Liver (tissue), 8 donors: ENCODE measurements at regions not wholly inside any gene's neighbourhood (a gene's known extent, or its start where the extent isn't known, plus 50 kb on each side); places are given as distances from the start of the nearest gene placed in this dataset.

Source experiments
- DNase-seq: peaks from one replicate; pipeline ENCODE4 v3.0.0-alpha.2; 2017; ENCODE audit warnings: low spot score
- H3K27ac ChIP-seq, 2 donors: one replicate each; pipeline ENCODE4 v1.7.0; 2013; ENCODE audit warnings: inconsistent platforms in 2 of 2, low read length in 2 of 2, control low read depth in 1 of 2, low read depth in 1 of 2, mild to moderate bottlenecking in 1 of 2
- H3K27me3 ChIP-seq, 4 donors: one replicate each; pipeline versions ENCODE4 v1.6.1 to v1.7.0; 2013; ENCODE audit warnings: low read length in 3 of 4, inconsistent platforms in 1 of 4, mild to moderate bottlenecking in 1 of 4, moderate library complexity in 1 of 4; ENCODE audit not compliant: control insufficient read depth in 4 of 4, insufficient read depth in 4 of 4
- H3K36me3 ChIP-seq, 4 donors: one replicate each; pipeline versions ENCODE4 v1.6.1 to v1.7.0; 2013; ENCODE audit warnings: low read length in 3 of 4, mild to moderate bottlenecking in 3 of 4, low read depth in 1 of 4, moderate library complexity in 1 of 4; ENCODE audit not compliant: control insufficient read depth in 4 of 4, insufficient read depth in 3 of 4
- H3K4me1 ChIP-seq, 4 donors: one replicate each; pipeline versions ENCODE4 v1.6.1 to v1.7.0; 2013; ENCODE audit warnings: low read length in 3 of 4, mild to moderate bottlenecking in 3 of 4, moderate library complexity in 1 of 4; ENCODE audit not compliant: control insufficient read depth in 4 of 4, insufficient read depth in 4 of 4
- H3K4me3 ChIP-seq, 3 donors: one replicate each; pipeline versions ENCODE4 v1.6.1 to v1.7.0; 2013; ENCODE audit warnings: low read length in 3 of 3, control low read depth in 1 of 3, low read depth in 1 of 3, mild to moderate bottlenecking in 1 of 3
- H3K9ac ChIP-seq, 2 donors: one replicate each; pipeline ENCODE4 v1.7.0; 2013; ENCODE audit warnings: low read length in 2 of 2, mild to moderate bottlenecking in 2 of 2, moderate library complexity in 2 of 2, control low read depth in 1 of 2, low read depth in 1 of 2
- H3K9me3 ChIP-seq, 4 donors: one replicate each; pipeline versions ENCODE4 v1.6.1 to v1.7.0; 2013; ENCODE audit warnings: low read length in 3 of 4; ENCODE audit not compliant: control insufficient read depth in 4 of 4
- EGR1 ChIP-seq, 2 donors: IDR thresholded peaks; 2 replicates each; pipeline ENCODE4 v1.6.1; 2016 to 2018; ENCODE audit warnings: antibody characterized with exemption in 2 of 2, low read depth in 2 of 2
- FOXA1 ChIP-seq: IDR thresholded peaks from 2 replicates; pipeline ENCODE4 v1.6.1; 2016; ENCODE audit warnings: antibody characterized with exemption
- FOXA2 ChIP-seq: IDR thresholded peaks from 2 replicates; pipeline ENCODE4 v1.6.1; 2016; ENCODE audit warnings: antibody characterized with exemption
- GABPA ChIP-seq, 2 donors: IDR thresholded peaks in 1 of 2; conservative IDR thresholded peaks in 1 of 2; 2 replicates each; pipeline ENCODE4 v1.6.1; 2016; ENCODE audit warnings: antibody characterized with exemption in 2 of 2, mild to moderate bottlenecking in 1 of 2, moderate library complexity in 1 of 2
- HNF4A ChIP-seq, 2 donors: conservative IDR thresholded peaks; 2 replicates each; pipeline ENCODE4 v1.6.1; 2016; ENCODE audit warnings: antibody characterized with exemption in 2 of 2, mild to moderate bottlenecking in 2 of 2
- HNF4G ChIP-seq: IDR thresholded peaks from 2 replicates; pipeline ENCODE4 v1.6.1; 2016; ENCODE audit warnings: antibody characterized with exemption
- NR2F2 ChIP-seq: IDR thresholded peaks from 2 replicates; pipeline ENCODE4 v1.6.1; 2016; ENCODE audit warnings: antibody characterized with exemption
- RAD21 ChIP-seq, 2 donors: IDR thresholded peaks; 2 replicates each; pipeline ENCODE4 v1.6.1; 2016; ENCODE audit warnings: antibody characterized with exemption in 2 of 2, mild to moderate bottlenecking in 2 of 2
- RXRA ChIP-seq, 2 donors: IDR thresholded peaks; 2 replicates each; pipeline ENCODE4 v1.6.1; 2017 to 2018; ENCODE audit warnings: antibody characterized with exemption in 2 of 2, mild to moderate bottlenecking in 1 of 2
- YY1 ChIP-seq: IDR thresholded peaks from 2 replicates; pipeline ENCODE4 v1.6.1; 2016; ENCODE audit warnings: antibody characterized with exemption, mild to moderate bottlenecking
- WGBS: extraction: QIAGEN DNeasy Blood & Tissue Kit; methylation state at CpG from one replicate; pipeline ENCODE4 v1.1.7; 2013; 5-methylcytosine and 5-hydroxymethylcytosine counted together
- TF ChIP-seq, protein P1 (sequence below): fragments of 150-350 bp; IDR thresholded peaks from 2 replicates; pipeline ENCODE4 v1.5.1; 2017; ENCODE audit warnings: improper control_type of control experiment, low read depth, low read length; ENCODE audit not compliant: missing input control
- TF ChIP-seq, protein P2 (sequence below): IDR thresholded peaks from 2 replicates; pipeline ENCODE4 v1.6.1; 2016; ENCODE audit warnings: antibody characterized with exemption, mild to moderate bottlenecking
- TF ChIP-seq, protein P3 (sequence below): IDR thresholded peaks from 2 replicates; pipeline ENCODE4 v1.6.1; 2016; ENCODE audit warnings: antibody characterized with exemption
- TF ChIP-seq, protein P4 (sequence below): IDR thresholded peaks from 2 replicates; pipeline ENCODE4 v1.6.1; 2016; ENCODE audit warnings: antibody characterized with exemption
- donor health status: healthy.
- donor health status: healthy.
- donor health status: healthy.
- donor health status: healthy.
- donor health status: healthy.

DNA sequence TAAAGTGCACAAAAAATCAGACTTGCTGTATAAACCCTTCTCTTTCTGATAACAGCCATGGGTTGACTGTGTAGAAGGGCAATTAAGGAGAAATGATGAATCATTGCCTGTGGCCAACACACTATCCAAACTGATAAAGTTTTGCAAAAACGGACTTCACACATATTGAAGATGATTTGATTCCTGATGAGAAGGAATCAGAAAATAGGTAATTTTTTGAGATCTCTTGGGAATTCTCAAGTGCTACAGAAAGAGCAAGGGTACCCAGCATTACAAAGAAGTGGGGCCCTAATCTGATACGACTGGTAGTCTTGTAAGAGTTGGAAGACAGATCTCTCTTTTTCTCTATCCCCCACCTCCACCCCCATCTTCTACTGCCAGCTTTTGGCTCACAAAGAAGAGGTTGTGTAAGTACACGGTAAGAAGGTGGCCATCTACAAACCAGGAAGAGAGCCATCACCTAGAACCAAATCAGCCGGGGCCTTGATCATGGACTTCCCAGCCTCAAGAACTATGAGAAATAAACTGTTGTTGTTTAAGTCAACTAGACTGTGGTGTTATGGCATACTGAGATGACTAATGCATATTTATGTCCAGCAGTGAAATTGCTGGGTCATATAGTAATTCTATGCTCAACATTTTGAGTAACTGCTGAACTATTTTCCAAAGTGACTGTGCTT, 254.7 kb downstream of the EDEM1 start:
- TF ChIP-seq RXRA (IDR thresholded peaks at IDR 0.05) (no peak), HNF4A (conservative IDR thresholded peaks at IDR 0.05) (no peak), FOXA2 (no peak), EGR1 (IDR thresholded peaks at IDR 0.05; ENCODE audit: low read depth in 2 of 2) (no peak), GABPA (IDR thresholded peaks at IDR 0.05 in 1 of 2, conservative IDR thresholded peaks at IDR 0.05 in 1 of 2) (no peak), HNF4G (no peak), YY1 (no peak)
- TF ChIP-seq, protein P1, sequence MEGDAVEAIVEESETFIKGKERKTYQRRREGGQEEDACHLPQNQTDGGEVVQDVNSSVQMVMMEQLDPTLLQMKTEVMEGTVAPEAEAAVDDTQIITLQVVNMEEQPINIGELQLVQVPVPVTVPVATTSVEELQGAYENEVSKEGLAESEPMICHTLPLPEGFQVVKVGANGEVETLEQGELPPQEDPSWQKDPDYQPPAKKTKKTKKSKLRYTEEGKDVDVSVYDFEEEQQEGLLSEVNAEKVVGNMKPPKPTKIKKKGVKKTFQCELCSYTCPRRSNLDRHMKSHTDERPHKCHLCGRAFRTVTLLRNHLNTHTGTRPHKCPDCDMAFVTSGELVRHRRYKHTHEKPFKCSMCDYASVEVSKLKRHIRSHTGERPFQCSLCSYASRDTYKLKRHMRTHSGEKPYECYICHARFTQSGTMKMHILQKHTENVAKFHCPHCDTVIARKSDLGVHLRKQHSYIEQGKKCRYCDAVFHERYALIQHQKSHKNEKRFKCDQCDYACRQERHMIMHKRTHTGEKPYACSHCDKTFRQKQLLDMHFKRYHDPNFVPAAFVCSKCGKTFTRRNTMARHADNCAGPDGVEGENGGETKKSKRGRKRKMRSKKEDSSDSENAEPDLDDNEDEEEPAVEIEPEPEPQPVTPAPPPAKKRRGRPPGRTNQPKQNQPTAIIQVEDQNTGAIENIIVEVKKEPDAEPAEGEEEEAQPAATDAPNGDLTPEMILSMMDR: no peak
- TF ChIP-seq, protein P2, sequence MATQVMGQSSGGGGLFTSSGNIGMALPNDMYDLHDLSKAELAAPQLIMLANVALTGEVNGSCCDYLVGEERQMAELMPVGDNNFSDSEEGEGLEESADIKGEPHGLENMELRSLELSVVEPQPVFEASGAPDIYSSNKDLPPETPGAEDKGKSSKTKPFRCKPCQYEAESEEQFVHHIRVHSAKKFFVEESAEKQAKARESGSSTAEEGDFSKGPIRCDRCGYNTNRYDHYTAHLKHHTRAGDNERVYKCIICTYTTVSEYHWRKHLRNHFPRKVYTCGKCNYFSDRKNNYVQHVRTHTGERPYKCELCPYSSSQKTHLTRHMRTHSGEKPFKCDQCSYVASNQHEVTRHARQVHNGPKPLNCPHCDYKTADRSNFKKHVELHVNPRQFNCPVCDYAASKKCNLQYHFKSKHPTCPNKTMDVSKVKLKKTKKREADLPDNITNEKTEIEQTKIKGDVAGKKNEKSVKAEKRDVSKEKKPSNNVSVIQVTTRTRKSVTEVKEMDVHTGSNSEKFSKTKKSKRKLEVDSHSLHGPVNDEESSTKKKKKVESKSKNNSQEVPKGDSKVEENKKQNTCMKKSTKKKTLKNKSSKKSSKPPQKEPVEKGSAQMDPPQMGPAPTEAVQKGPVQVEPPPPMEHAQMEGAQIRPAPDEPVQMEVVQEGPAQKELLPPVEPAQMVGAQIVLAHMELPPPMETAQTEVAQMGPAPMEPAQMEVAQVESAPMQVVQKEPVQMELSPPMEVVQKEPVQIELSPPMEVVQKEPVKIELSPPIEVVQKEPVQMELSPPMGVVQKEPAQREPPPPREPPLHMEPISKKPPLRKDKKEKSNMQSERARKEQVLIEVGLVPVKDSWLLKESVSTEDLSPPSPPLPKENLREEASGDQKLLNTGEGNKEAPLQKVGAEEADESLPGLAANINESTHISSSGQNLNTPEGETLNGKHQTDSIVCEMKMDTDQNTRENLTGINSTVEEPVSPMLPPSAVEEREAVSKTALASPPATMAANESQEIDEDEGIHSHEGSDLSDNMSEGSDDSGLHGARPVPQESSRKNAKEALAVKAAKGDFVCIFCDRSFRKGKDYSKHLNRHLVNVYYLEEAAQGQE: no peak
- TF ChIP-seq, protein P3, sequence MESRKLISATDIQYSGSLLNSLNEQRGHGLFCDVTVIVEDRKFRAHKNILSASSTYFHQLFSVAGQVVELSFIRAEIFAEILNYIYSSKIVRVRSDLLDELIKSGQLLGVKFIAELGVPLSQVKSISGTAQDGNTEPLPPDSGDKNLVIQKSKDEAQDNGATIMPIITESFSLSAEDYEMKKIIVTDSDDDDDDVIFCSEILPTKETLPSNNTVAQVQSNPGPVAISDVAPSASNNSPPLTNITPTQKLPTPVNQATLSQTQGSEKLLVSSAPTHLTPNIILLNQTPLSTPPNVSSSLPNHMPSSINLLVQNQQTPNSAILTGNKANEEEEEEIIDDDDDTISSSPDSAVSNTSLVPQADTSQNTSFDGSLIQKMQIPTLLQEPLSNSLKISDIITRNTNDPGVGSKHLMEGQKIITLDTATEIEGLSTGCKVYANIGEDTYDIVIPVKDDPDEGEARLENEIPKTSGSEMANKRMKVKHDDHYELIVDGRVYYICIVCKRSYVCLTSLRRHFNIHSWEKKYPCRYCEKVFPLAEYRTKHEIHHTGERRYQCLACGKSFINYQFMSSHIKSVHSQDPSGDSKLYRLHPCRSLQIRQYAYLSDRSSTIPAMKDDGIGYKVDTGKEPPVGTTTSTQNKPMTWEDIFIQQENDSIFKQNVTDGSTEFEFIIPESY: no peak
- Histone ChIP-seq H3K4me1 (no peaks in the 10 kb centered on the region), H3K9ac (no peak overlapping the region), H3K4me3 (no peak overlapping the region), H3K9me3 (peaks cover 0 to 2% (median 0%) of the 10 kb centered on the region in 4 donors), H3K27ac (no peak overlapping the region), H3K36me3 (no peaks in the 10 kb centered on the region), H3K27me3 (no peaks in the 10 kb centered on the region)
- no peak for DNase-seq
- 74% methylated on average over 4 of the region's 4 CpGs for WGBS

DNA sequence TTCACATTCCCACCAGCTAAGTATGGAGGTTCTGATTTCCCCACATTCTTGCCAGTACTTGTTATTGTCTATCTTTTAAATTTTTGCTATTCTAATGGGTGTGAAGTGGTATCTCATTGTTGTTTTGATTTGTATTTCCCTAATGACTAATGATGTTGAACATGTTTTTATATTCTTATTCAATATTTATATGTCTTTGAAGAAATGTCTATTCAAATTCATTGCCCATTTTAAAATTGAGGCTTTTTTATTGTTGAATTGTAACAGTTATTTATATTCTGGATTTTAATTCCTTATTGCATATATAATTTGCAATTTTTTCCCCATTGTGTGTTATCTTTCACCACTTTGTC, 255.3 kb downstream of the EDEM1 start:
- no peak for DNase-seq
- Histone ChIP-seq H3K9ac (no peak overlapping the region), H3K27ac (no peak overlapping the region), H3K4me1 (no peaks in the 10 kb centered on the region), H3K36me3 (no peaks in the 10 kb centered on the region), H3K27me3 (no peaks in the 10 kb centered on the region), H3K4me3 (no peak overlapping the region), H3K9me3 (peaks cover 0 to 2% (median 0%) of the 10 kb centered on the region in 4 donors)
- no peak for TF ChIP-seq RXRA (IDR thresholded peaks at IDR 0.05)
- no peak for TF ChIP-seq HNF4A (conservative IDR thresholded peaks at IDR 0.05)
- TF ChIP-seq, protein P1: no peak
- TF ChIP-seq, protein P2: no peak
- no peak for TF ChIP-seq FOXA1
- no peak for TF ChIP-seq NR2F2
- TF ChIP-seq EGR1 (IDR thresholded peaks at IDR 0.05; ENCODE audit: low read depth in 2 of 2): no peak
- TF ChIP-seq, protein P4, sequence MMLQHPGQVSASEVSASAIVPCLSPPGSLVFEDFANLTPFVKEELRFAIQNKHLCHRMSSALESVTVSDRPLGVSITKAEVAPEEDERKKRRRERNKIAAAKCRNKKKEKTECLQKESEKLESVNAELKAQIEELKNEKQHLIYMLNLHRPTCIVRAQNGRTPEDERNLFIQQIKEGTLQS: no peak
- no peak for TF ChIP-seq RAD21 (IDR thresholded peaks at IDR 0.05)
